ENCODE measurements at regions not wholly inside any gene's neighbourhood (a gene's known extent, or its start where the extent isn't known, plus 50 kb on each side); places are given as distances from the start of the nearest gene placed in this dataset.

DNA sequence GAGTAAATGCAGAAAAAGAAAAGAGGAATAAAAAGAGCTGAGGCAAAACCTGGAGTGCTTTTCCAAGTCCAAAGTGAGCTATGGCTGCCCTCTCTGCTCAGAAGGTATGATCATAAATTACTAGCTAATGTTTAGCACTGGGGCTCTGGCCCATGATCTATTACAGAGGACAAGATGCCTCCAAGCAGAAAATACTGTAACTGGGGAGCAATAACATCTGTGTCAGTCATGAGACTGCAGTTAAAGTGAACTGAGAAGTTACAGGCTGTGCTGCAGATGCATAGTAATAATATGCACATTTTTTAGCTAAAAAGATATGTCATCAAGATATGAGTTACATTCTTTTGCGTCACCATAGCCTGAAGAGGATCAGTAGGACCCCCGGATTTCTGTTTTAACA is 209.4 kb upstream of the RBBP8 start:
- DNase-seq (ENCODE audit: low spot score), result no peak
- H3K14ac ChIP-seq (ENCODE audit: low read length), result no peak overlapping the region
- H3K79me1 ChIP-seq (ENCODE audit: low read depth, low read length), result no peaks in the 10 kb centered on the region
- no peaks in the 10 kb centered on the region for H3K4me1 ChIP-seq (ENCODE audit: control insufficient read depth in 2 of 2, insufficient read depth in 1 of 2, low read depth in 1 of 2, low read length in 2 of 2)
- H3K18ac ChIP-seq (ENCODE audit: low read length), result no peak overlapping the region
- H3K36me3 ChIP-seq (replicated peaks in 1 of 2; ENCODE audit: control insufficient read depth in 2 of 2, insufficient read depth in 2 of 2, low read length in 2 of 2), result no peaks in the 10 kb centered on the region
- no peak overlapping the region for H2BK15ac ChIP-seq (ENCODE audit: low read length)
- no peak overlapping the region for H2BK12ac ChIP-seq (ENCODE audit: low read length)
- no peak overlapping the region for H2BK120ac ChIP-seq (ENCODE audit: low read depth, low read length)
- no peak overlapping the region for H3K23ac ChIP-seq (ENCODE audit: low read depth, low read length, poor library complexity)
- no CpG with 5 or more reads among the region's 2 CpGs for WGBS, 2 donors (ENCODE audit: extremely low coverage in 2 of 2, insufficient read length in 2 of 2, insufficient replicate concordance in 1 of 2)
- H4K91ac ChIP-seq (ENCODE audit: low read depth, low read length, poor library complexity), result no peak overlapping the region
- H3K9ac ChIP-seq (ENCODE audit: low read depth, low read length, poor library complexity), result no peak overlapping the region
- no peak overlapping the region for H3K27ac ChIP-seq (replicated peaks; ENCODE audit: low read length)
- no peak overlapping the region for H4K8ac ChIP-seq (ENCODE audit: low read depth, low read length)
- H3K27me3 ChIP-seq (ENCODE audit: control insufficient read depth in 3 of 3, insufficient read depth in 3 of 3, low read depth in 1 of 3, low read length in 3 of 3), result no peaks in the 10 kb centered on the region
- peaks cover 0 to 1% of the 10 kb centered on the region in 2 donors for H3K9me3 ChIP-seq (replicated peaks in 1 of 2; ENCODE audit: control insufficient read depth in 2 of 2, insufficient read depth in 1 of 2, low read depth in 1 of 2, low read length in 2 of 2)
- no peak overlapping the region for H3K4ac ChIP-seq (ENCODE audit: low read length)
- H2BK5ac ChIP-seq (ENCODE audit: low read length), result no peak overlapping the region
- no peak overlapping the region for H2AK5ac ChIP-seq (ENCODE audit: low read depth, low read length)
- H2AFZ ChIP-seq (ENCODE audit: low read length), result no peak overlapping the region
- H3K4me3 ChIP-seq (ENCODE audit: low read length in 2 of 2), result no peak overlapping the region
- H3K4me2 ChIP-seq (ENCODE audit: insufficient read depth, low read length, poor library complexity, severe bottlenecking), result no peak overlapping the region

DNA sequence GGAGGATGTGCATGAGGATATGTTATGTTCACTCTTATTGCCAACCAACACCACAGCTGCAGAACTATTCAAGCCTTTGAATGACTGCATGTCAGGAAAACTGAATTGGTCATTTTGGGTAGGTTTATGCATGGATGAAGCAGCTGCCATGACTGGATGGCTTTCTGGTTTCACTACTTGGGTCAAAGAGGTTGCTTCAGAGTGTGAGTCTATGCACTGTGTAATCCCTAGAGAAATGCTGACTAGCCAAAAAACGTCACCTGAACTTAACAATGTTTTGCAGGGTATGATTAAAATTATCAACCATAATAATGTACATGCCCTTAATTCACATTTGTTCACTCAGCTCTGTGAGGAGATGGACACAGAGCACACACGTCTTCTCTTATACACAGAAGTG is 206.7 kb upstream of the RBBP8 start:
- no peak for DNase-seq (ENCODE audit: low spot score)
- Histone ChIP-seq H3K9ac (ENCODE audit: low read depth, low read length, poor library complexity) (no peak overlapping the region), H3K4ac (ENCODE audit: low read length) (no peak overlapping the region), H3K23ac (ENCODE audit: low read depth, low read length, poor library complexity) (no peak overlapping the region), H2BK5ac (ENCODE audit: low read length) (no peak overlapping the region), H2BK120ac (ENCODE audit: low read depth, low read length) (no peak overlapping the region), H3K27me3 (ENCODE audit: control insufficient read depth in 3 of 3, insufficient read depth in 3 of 3, low read depth in 1 of 3, low read length in 3 of 3) (no peaks in the 10 kb centered on the region), H4K91ac (ENCODE audit: low read depth, low read length, poor library complexity) (no peak overlapping the region), H3K9me3 (replicated peaks in 1 of 2; ENCODE audit: control insufficient read depth in 2 of 2, insufficient read depth in 1 of 2, low read depth in 1 of 2, low read length in 2 of 2) (peaks cover 0 to 1% of the 10 kb centered on the region in 2 donors), H2BK12ac (ENCODE audit: low read length) (no peak overlapping the region), H3K4me2 (ENCODE audit: insufficient read depth, low read length, poor library complexity, severe bottlenecking) (no peak overlapping the region), H3K79me1 (ENCODE audit: low read depth, low read length) (no peaks in the 10 kb centered on the region), H3K14ac (ENCODE audit: low read length) (no peak overlapping the region), H3K27ac (replicated peaks; ENCODE audit: low read length) (no peak overlapping the region), H3K4me1 (ENCODE audit: control insufficient read depth in 2 of 2, insufficient read depth in 1 of 2, low read depth in 1 of 2, low read length in 2 of 2) (peaks cover 0 to 2% of the 10 kb centered on the region in 2 donors), H3K36me3 (replicated peaks in 1 of 2; ENCODE audit: control insufficient read depth in 2 of 2, insufficient read depth in 2 of 2, low read length in 2 of 2) (no peaks in the 10 kb centered on the region), H2AK5ac (ENCODE audit: low read depth, low read length) (no peak overlapping the region), H2BK15ac (ENCODE audit: low read length) (no peak overlapping the region), H4K8ac (ENCODE audit: low read depth, low read length) (no peak overlapping the region), H3K18ac (ENCODE audit: low read length) (no peak overlapping the region), H2AFZ (ENCODE audit: low read length) (no peak overlapping the region), H3K4me3 (ENCODE audit: low read length in 2 of 2) (no peak overlapping the region)
- WGBS, 2 donors (ENCODE audit: extremely low coverage in 2 of 2, insufficient read length in 2 of 2, insufficient replicate concordance in 1 of 2), result no CpG with 5 or more reads among the region's 2 CpGs

DNA sequence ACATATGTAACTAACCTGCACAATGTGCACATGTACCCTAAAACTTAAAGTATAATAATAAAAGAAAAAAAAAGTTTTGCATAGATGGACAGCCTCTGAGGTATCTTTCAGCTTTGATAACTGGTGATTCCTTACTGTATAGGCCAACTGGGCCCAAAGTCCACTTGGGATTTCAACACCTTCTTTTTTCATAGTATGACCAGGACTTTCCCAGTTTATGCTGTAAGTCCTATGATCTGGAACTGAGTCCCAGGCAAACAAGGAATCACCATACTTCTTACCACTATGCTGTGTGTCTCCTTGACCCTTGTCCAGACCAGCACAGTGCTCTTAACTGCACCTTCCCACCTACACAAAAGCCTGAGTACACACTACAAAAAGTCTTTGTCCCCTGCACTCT is 205.1 kb upstream of the RBBP8 start:
- H3K9ac ChIP-seq (ENCODE audit: low read depth, low read length, poor library complexity), result no peak overlapping the region
- no peak overlapping the region for H3K27ac ChIP-seq (replicated peaks; ENCODE audit: low read length)
- no peak overlapping the region for H2BK15ac ChIP-seq (ENCODE audit: low read length)
- H2AK5ac ChIP-seq (ENCODE audit: low read depth, low read length), result no peak overlapping the region
- H2BK12ac ChIP-seq (ENCODE audit: low read length), result no peak overlapping the region
- H2BK5ac ChIP-seq (ENCODE audit: low read length), result no peak overlapping the region
- no peaks in the 10 kb centered on the region for H3K36me3 ChIP-seq (replicated peaks in 1 of 2; ENCODE audit: control insufficient read depth in 2 of 2, insufficient read depth in 2 of 2, low read length in 2 of 2)
- no peak overlapping the region for H3K4me2 ChIP-seq (ENCODE audit: insufficient read depth, low read length, poor library complexity, severe bottlenecking)
- peaks cover 0 to 3% of the 10 kb centered on the region in 2 donors for H3K9me3 ChIP-seq (replicated peaks in 1 of 2; ENCODE audit: control insufficient read depth in 2 of 2, insufficient read depth in 1 of 2, low read depth in 1 of 2, low read length in 2 of 2)
- no peak overlapping the region for H3K14ac ChIP-seq (ENCODE audit: low read length)
- no peak overlapping the region for H2BK120ac ChIP-seq (ENCODE audit: low read depth, low read length)
- H3K18ac ChIP-seq (ENCODE audit: low read length), result no peak overlapping the region
- no peak overlapping the region for H3K4ac ChIP-seq (ENCODE audit: low read length)
- no peak overlapping the region for H3K23ac ChIP-seq (ENCODE audit: low read depth, low read length, poor library complexity)
- H3K4me1 ChIP-seq (ENCODE audit: control insufficient read depth in 2 of 2, insufficient read depth in 1 of 2, low read depth in 1 of 2, low read length in 2 of 2), result peaks cover 0 to 6% of the 10 kb centered on the region in 2 donors
- no peak overlapping the region for H4K8ac ChIP-seq (ENCODE audit: low read depth, low read length)
- no peaks in the 10 kb centered on the region for H3K27me3 ChIP-seq (ENCODE audit: control insufficient read depth in 3 of 3, insufficient read depth in 3 of 3, low read depth in 1 of 3, low read length in 3 of 3)
- H3K79me1 ChIP-seq (ENCODE audit: low read depth, low read length), result no peaks in the 10 kb centered on the region
- H4K91ac ChIP-seq (ENCODE audit: low read depth, low read length, poor library complexity), result no peak overlapping the region
- no peak for DNase-seq (ENCODE audit: low spot score)
- no peak overlapping the region for H2AFZ ChIP-seq (ENCODE audit: low read length)
- H3K4me3 ChIP-seq (ENCODE audit: low read length in 2 of 2), result no peak overlapping the region

DNA sequence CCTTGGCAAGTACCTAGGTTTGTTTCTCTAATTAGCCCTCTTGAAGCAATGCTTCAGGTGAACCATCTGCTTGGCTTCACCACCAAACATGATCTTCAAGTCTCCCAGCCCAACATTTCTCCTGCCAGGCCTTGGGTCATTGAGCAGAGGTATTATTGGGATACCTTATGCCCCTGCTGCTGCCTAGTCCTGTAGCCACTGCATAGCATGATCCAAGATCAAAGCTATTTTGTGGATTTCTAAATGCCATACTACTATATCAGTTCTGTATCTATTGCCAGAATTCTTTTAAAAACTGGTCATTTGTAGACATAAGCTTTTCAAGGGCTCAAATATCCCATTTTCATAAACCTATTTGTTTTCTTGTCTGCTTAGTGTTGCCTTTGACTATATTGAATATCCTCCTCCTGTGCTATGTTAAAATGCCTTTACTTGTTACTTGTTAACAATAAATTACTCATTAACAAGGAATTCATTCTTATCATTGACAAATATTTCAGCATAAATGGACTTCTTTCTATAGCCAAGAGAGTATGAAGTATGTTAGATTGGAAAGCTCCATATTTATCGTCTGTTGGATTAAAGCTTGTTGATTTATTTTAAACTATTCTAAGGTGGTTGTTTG is 204.5 kb upstream of the RBBP8 start:
- no peak overlapping the region for H2AFZ ChIP-seq (ENCODE audit: low read length)
- H4K8ac ChIP-seq (ENCODE audit: low read depth, low read length), result no peak overlapping the region
- no peak overlapping the region for H4K91ac ChIP-seq (ENCODE audit: low read depth, low read length, poor library complexity)
- no peak overlapping the region for H3K27ac ChIP-seq (replicated peaks; ENCODE audit: low read length)
- H2AK5ac ChIP-seq (ENCODE audit: low read depth, low read length), result no peak overlapping the region
- H3K23ac ChIP-seq (ENCODE audit: low read depth, low read length, poor library complexity), result no peak overlapping the region
- no peak overlapping the region for H3K9ac ChIP-seq (ENCODE audit: low read depth, low read length, poor library complexity)
- no peak overlapping the region for H2BK12ac ChIP-seq (ENCODE audit: low read length)
- H2BK15ac ChIP-seq (ENCODE audit: low read length), result no peak overlapping the region
- no peak overlapping the region for H3K4me3 ChIP-seq (ENCODE audit: low read length in 2 of 2)
- WGBS, 2 donors (ENCODE audit: extremely low coverage in 2 of 2, insufficient read length in 2 of 2, insufficient replicate concordance in 1 of 2), result no CpG with 5 or more reads among the region's 1 CpG
- H2BK120ac ChIP-seq (ENCODE audit: low read depth, low read length), result no peak overlapping the region
- no peaks in the 10 kb centered on the region for H3K36me3 ChIP-seq (replicated peaks in 1 of 2; ENCODE audit: control insufficient read depth in 2 of 2, insufficient read depth in 2 of 2, low read length in 2 of 2)
- no peak overlapping the region for H2BK5ac ChIP-seq (ENCODE audit: low read length)
- H3K79me1 ChIP-seq (ENCODE audit: low read depth, low read length), result no peaks in the 10 kb centered on the region
- peaks cover 0 to 6% of the 10 kb centered on the region in 2 donors for H3K4me1 ChIP-seq (ENCODE audit: control insufficient read depth in 2 of 2, insufficient read depth in 1 of 2, low read depth in 1 of 2, low read length in 2 of 2)
- H3K9me3 ChIP-seq (replicated peaks in 1 of 2; ENCODE audit: control insufficient read depth in 2 of 2, insufficient read depth in 1 of 2, low read depth in 1 of 2, low read length in 2 of 2), result peaks cover 0 to 3% of the 10 kb centered on the region in 2 donors
- H3K4ac ChIP-seq (ENCODE audit: low read length), result no peak overlapping the region
- no peak overlapping the region for H3K18ac ChIP-seq (ENCODE audit: low read length)
- H3K4me2 ChIP-seq (ENCODE audit: insufficient read depth, low read length, poor library complexity, severe bottlenecking), result no peak overlapping the region
- H3K14ac ChIP-seq (ENCODE audit: low read length), result no peak overlapping the region
- no peaks in the 10 kb centered on the region for H3K27me3 ChIP-seq (ENCODE audit: control insufficient read depth in 3 of 3, insufficient read depth in 3 of 3, low read depth in 1 of 3, low read length in 3 of 3)
- DNase-seq (ENCODE audit: low spot score), result no peak

Data from neuronal stem cell (in vitro differentiated cells).